ENCODE measurements at regions not wholly inside any gene's neighbourhood (a gene's known extent, or its start where the extent isn't known, plus 50 kb on each side); places are given as distances from the start of the nearest gene placed in this dataset.

DNA sequence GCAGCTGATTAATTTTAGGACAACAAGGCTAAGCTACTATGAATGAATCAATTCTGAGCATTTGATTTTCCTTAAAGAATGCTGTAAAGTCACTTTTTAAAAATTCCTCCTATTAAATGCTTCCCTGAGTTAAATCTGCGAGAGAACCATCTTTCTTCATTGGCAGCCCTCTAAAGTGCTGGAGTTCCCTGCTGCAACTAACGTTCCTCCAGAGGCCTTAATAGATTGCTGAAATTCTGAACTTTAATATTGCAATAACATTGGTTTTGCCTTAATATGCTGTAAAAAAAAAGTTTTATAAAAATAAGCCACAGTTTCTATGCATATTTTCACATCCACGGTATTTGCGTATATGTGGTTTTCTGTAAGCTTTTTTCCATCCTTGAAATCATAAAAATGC lies 298.0 kb upstream of the PIK3R1 start:
- Histone ChIP-seq H3K9me3 (ENCODE audit: control insufficient read depth in 4 of 4, low read length in 3 of 4) (no peaks in the 10 kb centered on the region), H3K4me1 (ENCODE audit: control insufficient read depth in 4 of 4, insufficient read depth in 4 of 4, low read length in 3 of 4) (no peaks in the 10 kb centered on the region), H3K4me3 (ENCODE audit: low read depth in 1 of 3, low read length in 3 of 3) (no peak overlapping the region), H3K27me3 (ENCODE audit: control insufficient read depth in 4 of 4, insufficient read depth in 4 of 4, low read length in 3 of 4) (no peaks in the 10 kb centered on the region), H3K9ac (ENCODE audit: low read depth in 1 of 2, low read length in 2 of 2) (no peak overlapping the region), H3K27ac (ENCODE audit: low read depth in 1 of 2, low read length in 2 of 2) (no peak overlapping the region), H3K36me3 (ENCODE audit: control insufficient read depth in 4 of 4, insufficient read depth in 3 of 4, low read depth in 1 of 4, low read length in 3 of 4) (no peaks in the 10 kb centered on the region)
- 96% methylated on average over 4 of the region's 4 CpGs for WGBS
- no peak for DNase-seq (ENCODE audit: low spot score)
- no peak for TF ChIP-seq HNF4A (conservative IDR thresholded peaks at IDR 0.05)
- no peak for TF ChIP-seq YY1 (IDR thresholded peaks at IDR 0.05)
- no peak for TF ChIP-seq SP1 (IDR thresholded peaks at IDR 0.05)
- TF ChIP-seq, protein P1, sequence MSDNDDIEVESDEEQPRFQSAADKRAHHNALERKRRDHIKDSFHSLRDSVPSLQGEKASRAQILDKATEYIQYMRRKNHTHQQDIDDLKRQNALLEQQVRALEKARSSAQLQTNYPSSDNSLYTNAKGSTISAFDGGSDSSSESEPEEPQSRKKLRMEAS (IDR thresholded peaks at IDR 0.05) = no peak
- no peak for TF ChIP-seq FOXA2 (IDR thresholded peaks at IDR 0.05)
- no peak for TF ChIP-seq TAF1 (conservative IDR thresholded peaks at IDR 0.05)
- TF ChIP-seq, protein P2, sequence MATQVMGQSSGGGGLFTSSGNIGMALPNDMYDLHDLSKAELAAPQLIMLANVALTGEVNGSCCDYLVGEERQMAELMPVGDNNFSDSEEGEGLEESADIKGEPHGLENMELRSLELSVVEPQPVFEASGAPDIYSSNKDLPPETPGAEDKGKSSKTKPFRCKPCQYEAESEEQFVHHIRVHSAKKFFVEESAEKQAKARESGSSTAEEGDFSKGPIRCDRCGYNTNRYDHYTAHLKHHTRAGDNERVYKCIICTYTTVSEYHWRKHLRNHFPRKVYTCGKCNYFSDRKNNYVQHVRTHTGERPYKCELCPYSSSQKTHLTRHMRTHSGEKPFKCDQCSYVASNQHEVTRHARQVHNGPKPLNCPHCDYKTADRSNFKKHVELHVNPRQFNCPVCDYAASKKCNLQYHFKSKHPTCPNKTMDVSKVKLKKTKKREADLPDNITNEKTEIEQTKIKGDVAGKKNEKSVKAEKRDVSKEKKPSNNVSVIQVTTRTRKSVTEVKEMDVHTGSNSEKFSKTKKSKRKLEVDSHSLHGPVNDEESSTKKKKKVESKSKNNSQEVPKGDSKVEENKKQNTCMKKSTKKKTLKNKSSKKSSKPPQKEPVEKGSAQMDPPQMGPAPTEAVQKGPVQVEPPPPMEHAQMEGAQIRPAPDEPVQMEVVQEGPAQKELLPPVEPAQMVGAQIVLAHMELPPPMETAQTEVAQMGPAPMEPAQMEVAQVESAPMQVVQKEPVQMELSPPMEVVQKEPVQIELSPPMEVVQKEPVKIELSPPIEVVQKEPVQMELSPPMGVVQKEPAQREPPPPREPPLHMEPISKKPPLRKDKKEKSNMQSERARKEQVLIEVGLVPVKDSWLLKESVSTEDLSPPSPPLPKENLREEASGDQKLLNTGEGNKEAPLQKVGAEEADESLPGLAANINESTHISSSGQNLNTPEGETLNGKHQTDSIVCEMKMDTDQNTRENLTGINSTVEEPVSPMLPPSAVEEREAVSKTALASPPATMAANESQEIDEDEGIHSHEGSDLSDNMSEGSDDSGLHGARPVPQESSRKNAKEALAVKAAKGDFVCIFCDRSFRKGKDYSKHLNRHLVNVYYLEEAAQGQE (IDR thresholded peaks at IDR 0.05) = no peak
- no peak for TF ChIP-seq NR2F2 (IDR thresholded peaks at IDR 0.05)
- no peak for TF ChIP-seq JUND (IDR thresholded peaks at IDR 0.05)
- TF ChIP-seq, protein P3, sequence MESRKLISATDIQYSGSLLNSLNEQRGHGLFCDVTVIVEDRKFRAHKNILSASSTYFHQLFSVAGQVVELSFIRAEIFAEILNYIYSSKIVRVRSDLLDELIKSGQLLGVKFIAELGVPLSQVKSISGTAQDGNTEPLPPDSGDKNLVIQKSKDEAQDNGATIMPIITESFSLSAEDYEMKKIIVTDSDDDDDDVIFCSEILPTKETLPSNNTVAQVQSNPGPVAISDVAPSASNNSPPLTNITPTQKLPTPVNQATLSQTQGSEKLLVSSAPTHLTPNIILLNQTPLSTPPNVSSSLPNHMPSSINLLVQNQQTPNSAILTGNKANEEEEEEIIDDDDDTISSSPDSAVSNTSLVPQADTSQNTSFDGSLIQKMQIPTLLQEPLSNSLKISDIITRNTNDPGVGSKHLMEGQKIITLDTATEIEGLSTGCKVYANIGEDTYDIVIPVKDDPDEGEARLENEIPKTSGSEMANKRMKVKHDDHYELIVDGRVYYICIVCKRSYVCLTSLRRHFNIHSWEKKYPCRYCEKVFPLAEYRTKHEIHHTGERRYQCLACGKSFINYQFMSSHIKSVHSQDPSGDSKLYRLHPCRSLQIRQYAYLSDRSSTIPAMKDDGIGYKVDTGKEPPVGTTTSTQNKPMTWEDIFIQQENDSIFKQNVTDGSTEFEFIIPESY (IDR thresholded peaks at IDR 0.05) = no peak
- TF ChIP-seq RAD21 (IDR thresholded peaks at IDR 0.05) = no peak
- no peak for TF ChIP-seq EGR1 (IDR thresholded peaks at IDR 0.05; ENCODE audit: low read depth in 2 of 2)
- TF ChIP-seq HNF4G (IDR thresholded peaks at IDR 0.05) = no peak
- TF ChIP-seq FOXA1 (IDR thresholded peaks at IDR 0.05) = no peak
- TF ChIP-seq, protein P4, sequence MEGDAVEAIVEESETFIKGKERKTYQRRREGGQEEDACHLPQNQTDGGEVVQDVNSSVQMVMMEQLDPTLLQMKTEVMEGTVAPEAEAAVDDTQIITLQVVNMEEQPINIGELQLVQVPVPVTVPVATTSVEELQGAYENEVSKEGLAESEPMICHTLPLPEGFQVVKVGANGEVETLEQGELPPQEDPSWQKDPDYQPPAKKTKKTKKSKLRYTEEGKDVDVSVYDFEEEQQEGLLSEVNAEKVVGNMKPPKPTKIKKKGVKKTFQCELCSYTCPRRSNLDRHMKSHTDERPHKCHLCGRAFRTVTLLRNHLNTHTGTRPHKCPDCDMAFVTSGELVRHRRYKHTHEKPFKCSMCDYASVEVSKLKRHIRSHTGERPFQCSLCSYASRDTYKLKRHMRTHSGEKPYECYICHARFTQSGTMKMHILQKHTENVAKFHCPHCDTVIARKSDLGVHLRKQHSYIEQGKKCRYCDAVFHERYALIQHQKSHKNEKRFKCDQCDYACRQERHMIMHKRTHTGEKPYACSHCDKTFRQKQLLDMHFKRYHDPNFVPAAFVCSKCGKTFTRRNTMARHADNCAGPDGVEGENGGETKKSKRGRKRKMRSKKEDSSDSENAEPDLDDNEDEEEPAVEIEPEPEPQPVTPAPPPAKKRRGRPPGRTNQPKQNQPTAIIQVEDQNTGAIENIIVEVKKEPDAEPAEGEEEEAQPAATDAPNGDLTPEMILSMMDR (IDR thresholded peaks at IDR 0.05; ENCODE audit: low read depth, low read length, missing input control) = no peak
- TF ChIP-seq RXRA (IDR thresholded peaks at IDR 0.05) = no peak
- TF ChIP-seq, protein P5, sequence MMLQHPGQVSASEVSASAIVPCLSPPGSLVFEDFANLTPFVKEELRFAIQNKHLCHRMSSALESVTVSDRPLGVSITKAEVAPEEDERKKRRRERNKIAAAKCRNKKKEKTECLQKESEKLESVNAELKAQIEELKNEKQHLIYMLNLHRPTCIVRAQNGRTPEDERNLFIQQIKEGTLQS (IDR thresholded peaks at IDR 0.05) = no peak
- no peak for TF ChIP-seq GABPA (IDR thresholded peaks at IDR 0.05 in 1 of 2, conservative IDR thresholded peaks at IDR 0.05 in 1 of 2)

All from liver (tissue), 8 donors.